ENCODE measurements at regions not wholly inside any gene's neighbourhood (a gene's known extent, or its start where the extent isn't known, plus 50 kb on each side); places are given as distances from the start of the nearest gene placed in this dataset.

DNA sequence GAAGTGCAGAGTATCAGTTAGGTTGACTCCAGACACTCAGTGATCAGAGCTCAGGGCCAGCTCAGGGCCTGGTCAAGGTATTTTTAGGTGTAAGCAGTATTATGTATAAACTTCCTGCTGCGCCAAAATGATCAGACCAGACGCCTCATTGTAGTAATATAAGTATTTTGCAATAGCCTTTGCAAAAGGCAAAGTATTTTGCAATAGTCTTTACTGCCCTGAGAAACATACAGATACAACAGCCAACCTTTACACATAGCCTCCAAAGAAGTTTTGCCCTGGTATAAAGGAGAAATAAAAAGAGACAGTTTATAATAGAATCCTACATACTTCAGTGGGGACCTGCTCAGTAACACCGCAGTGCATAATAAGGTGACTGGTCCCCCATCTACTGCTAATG is 333.0 kb upstream of the EEF2KMT start:
- TF ChIP-seq, protein P1, sequence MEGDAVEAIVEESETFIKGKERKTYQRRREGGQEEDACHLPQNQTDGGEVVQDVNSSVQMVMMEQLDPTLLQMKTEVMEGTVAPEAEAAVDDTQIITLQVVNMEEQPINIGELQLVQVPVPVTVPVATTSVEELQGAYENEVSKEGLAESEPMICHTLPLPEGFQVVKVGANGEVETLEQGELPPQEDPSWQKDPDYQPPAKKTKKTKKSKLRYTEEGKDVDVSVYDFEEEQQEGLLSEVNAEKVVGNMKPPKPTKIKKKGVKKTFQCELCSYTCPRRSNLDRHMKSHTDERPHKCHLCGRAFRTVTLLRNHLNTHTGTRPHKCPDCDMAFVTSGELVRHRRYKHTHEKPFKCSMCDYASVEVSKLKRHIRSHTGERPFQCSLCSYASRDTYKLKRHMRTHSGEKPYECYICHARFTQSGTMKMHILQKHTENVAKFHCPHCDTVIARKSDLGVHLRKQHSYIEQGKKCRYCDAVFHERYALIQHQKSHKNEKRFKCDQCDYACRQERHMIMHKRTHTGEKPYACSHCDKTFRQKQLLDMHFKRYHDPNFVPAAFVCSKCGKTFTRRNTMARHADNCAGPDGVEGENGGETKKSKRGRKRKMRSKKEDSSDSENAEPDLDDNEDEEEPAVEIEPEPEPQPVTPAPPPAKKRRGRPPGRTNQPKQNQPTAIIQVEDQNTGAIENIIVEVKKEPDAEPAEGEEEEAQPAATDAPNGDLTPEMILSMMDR (IDR thresholded peaks at IDR 0.05 in 2 of 3, conservative IDR thresholded peaks at IDR 0.05 in 1 of 3; ENCODE audit: borderline replicate concordance in 1 of 3, insufficient read depth in 1 of 3, low read depth in 2 of 3, low read length in 2 of 3) = no peak
- no peak for TF ChIP-seq POLR2A (IDR thresholded peaks at IDR 0.05; ENCODE audit: borderline replicate concordance, extremely low read depth, insufficient read depth, insufficient read length)
- no peak for TF ChIP-seq JUND (IDR thresholded peaks at IDR 0.05)
- no peak for TF ChIP-seq SIN3A (IDR thresholded peaks at IDR 0.05; ENCODE audit: low read depth)
- no peak for TF ChIP-seq EZH2 (IDR thresholded peaks at IDR 0.05)
- TF ChIP-seq ELF1 (IDR thresholded peaks at IDR 0.05; ENCODE audit: borderline replicate concordance, low read depth) = no peak
